Heart left ventricle (tissue), 16 donors: ENCODE measurements at regions not wholly inside any gene's neighbourhood (a gene's known extent, or its start where the extent isn't known, plus 50 kb on each side); places are given as distances from the start of the nearest gene placed in this dataset.

Source experiments
- ATAC-seq, 4 donors: fragments of 200-7000 bp; cut with Tn5 transposase; one replicate each; pipeline ENCODE4 v1.9.1; 2020 to 2022; ENCODE audit warnings: moderate library complexity in 4 of 4, mild to moderate bottlenecking in 3 of 4, moderate number of reproducible peaks in 1 of 4
- DNase-seq, 5 donors: peaks; one replicate each; pipeline ENCODE4 v3.0.0-alpha.2; 2020
- H3K27ac ChIP-seq, 12 donors: fragments of 200-600 bp; sonication (generic) in 4 of 12; one replicate each; pipeline versions ENCODE4 v1.5.0 to v1.8.0; 2016 to 2022; ENCODE audit warnings: mild to moderate bottlenecking in 2 of 12
- H3K27me3 ChIP-seq, 9 donors: fragments of 200-600 bp; sonication (generic) in 2 of 9; one replicate each; pipeline versions ENCODE4 v1.5.1 to v1.8.0; 2016 to 2022; ENCODE audit warnings: mild to moderate bottlenecking in 3 of 9
- H3K36me3 ChIP-seq, 9 donors: fragments of 200-600 bp; sonication (generic) in 2 of 9; one replicate each; pipeline versions ENCODE4 v1.5.0 to v1.8.0; 2018 to 2022; ENCODE audit warnings: mild to moderate bottlenecking in 2 of 9
- H3K4me1 ChIP-seq, 12 donors: fragments of 200-600 bp; sonication (generic) in 4 of 12; one replicate each; pipeline versions ENCODE4 v1.5.0 to v1.8.0; 2016 to 2022; ENCODE audit warnings: mild to moderate bottlenecking in 3 of 12
- H3K4me3 ChIP-seq, 12 donors: fragments of 200-600 bp; sonication (generic) in 4 of 12; one replicate each; pipeline versions ENCODE4 v1.5.0 to v1.8.0; 2017 to 2022; ENCODE audit warnings: mild to moderate bottlenecking in 9 of 12, moderate library complexity in 4 of 12
- H3K9me3 ChIP-seq, 12 donors: fragments of 200-600 bp; sonication (generic) in 4 of 12; one replicate each; pipeline versions ENCODE4 v1.5.0 to v1.8.0; 2016 to 2022; ENCODE audit warnings: mild to moderate bottlenecking in 1 of 12
- POLR2A ChIP-seq, 2 donors: fragments of 450-650 bp; IDR thresholded peaks; one replicate each; pipeline ENCODE4 v1.6.1; 2017; ENCODE audit warnings: antibody characterized with exemption in 2 of 2, mild to moderate bottlenecking in 2 of 2, moderate library complexity in 2 of 2
- WGBS, 4 donors: extraction: QIAGEN DNeasy Blood & Tissue Kit in 2 of 4; methylation state at CpG; one replicate each; pipeline versions ENCODE4 v1.1.5 to v1.1.7; 2013 to 2018; 5-methylcytosine and 5-hydroxymethylcytosine counted together
- intact Hi-C, 10 donors: fragments of 100-400 bp; cut with DNase I; formaldehyde crosslinking; loops; one replicate each; pipeline versions ENCODE4 v1.11.1 to v1.14.2; 2022
- TF ChIP-seq, protein P1 (sequence below), 12 donors: fragments of 200-600 bp; sonication (generic) in 4 of 12; IDR thresholded peaks; one replicate each; pipeline versions ENCODE4 v1.5.0 to v1.8.0; 2018 to 2022; ENCODE audit warnings: antibody characterized with exemption in 12 of 12, mild to moderate bottlenecking in 5 of 12
- donor health status: ischemic (EF 13 %, LVEDD 7.1; RV severe dilation, severe dysfunction).
- donor health status: healthy with polysubstance abuse.
- donor health status: DM: no; HTN: yes; CAD: no.
- donor health status: DM: no; HTN: no; CAD: no.
- donor health status: ischemic (EF 25% LVEDD 6.9; RV normal size, moderate dysfunction).
- donor health status: ischemic (EF 25% LVEDD 5.7; RV mildly dilated, moderate dysfunction).
- donor health status: healthy.
- donor health status: DM: yes; HTN: yes; CAD: no.
- donor health status: ischemic (EF 35%, LVEDD 5.7; RV mildly dilated, moderate dysfunction).
- donor health status: nonischemic (EF 11% LVEDD 7.7; RV severe dilation, severe dysfunction).
- donor health status: DM: yes; HTN: yes; CAD: no.
- donor health status: PGD.
- donor health status: ischemic (EF 29% LVEDD 5.4; RV normal size, mild dysfunction).
- donor health status: nonischemic (EF 23%, LVEDD 6.1; RV moderate dilation, normal function).

DNA sequence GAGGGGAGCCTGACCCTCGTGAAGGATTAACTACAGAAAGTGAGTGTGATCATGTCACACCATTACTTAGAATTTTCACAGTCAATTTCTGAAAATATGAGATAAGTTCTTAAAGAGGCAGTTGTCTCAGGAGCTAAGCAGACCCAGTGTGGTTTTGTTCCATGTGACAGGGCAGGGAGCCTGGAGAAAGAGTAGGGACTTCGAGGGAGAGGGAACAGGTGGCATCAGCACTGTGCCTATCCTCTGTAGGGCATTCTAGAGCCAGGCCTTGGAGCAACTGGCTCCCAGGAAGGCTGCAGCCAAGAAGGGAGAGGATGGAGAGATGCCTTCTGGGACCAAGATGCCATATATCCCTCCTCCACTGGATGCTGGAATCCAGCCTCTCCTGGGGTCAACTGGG, 183.0 kb downstream of the TSHZ3 start:
- no peak for ATAC-seq
- no peak overlapping the region for H3K4me3 ChIP-seq
- 33 to 54% (median 46%) methylated on average over 2 of the region's 2 CpGs for WGBS, 4 donors
- H3K4me1 ChIP-seq, result no peaks in the 10 kb centered on the region
- DNase-seq, result no peak
- H3K9me3 ChIP-seq, result no peaks in the 10 kb centered on the region
- peaks cover 0 to 33% (median 6%) of the 10 kb centered on the region in 9 donors for H3K27me3 ChIP-seq
- no peaks in the 10 kb centered on the region for H3K36me3 ChIP-seq
- no peak overlapping the region for H3K27ac ChIP-seq
- intact Hi-C loops, result no loop called here
- TF ChIP-seq, protein P1, sequence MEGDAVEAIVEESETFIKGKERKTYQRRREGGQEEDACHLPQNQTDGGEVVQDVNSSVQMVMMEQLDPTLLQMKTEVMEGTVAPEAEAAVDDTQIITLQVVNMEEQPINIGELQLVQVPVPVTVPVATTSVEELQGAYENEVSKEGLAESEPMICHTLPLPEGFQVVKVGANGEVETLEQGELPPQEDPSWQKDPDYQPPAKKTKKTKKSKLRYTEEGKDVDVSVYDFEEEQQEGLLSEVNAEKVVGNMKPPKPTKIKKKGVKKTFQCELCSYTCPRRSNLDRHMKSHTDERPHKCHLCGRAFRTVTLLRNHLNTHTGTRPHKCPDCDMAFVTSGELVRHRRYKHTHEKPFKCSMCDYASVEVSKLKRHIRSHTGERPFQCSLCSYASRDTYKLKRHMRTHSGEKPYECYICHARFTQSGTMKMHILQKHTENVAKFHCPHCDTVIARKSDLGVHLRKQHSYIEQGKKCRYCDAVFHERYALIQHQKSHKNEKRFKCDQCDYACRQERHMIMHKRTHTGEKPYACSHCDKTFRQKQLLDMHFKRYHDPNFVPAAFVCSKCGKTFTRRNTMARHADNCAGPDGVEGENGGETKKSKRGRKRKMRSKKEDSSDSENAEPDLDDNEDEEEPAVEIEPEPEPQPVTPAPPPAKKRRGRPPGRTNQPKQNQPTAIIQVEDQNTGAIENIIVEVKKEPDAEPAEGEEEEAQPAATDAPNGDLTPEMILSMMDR (IDR thresholded peaks at IDR 0.05), result no peak
- no peak for TF ChIP-seq POLR2A (IDR thresholded peaks at IDR 0.05)

DNA sequence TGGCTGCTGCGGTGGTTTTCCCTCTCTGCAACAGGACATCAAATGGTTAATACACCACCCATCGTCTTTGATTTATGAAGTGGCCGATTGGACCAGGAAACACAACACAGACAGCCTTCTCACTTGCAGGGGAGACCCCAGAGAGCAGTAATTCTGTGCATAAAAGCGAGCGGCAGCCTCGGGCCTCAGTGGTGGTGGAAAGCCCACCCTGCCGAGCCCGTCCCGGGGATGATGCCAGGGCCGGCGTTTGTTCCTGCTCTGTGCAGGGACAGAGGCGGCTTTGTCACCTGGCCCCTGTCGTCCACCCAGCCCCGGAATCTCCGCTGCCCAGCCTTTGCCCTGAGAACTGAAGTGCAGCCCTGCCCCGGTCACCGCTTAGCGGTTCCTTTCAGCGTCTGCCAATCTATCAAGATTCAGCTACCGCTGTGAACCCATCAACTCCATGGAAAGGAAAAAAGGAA, 184.4 kb downstream of the TSHZ3 start:
- Histone ChIP-seq H3K4me3 (no peak overlapping the region), H3K27ac (no peak overlapping the region), H3K36me3 (no peaks in the 10 kb centered on the region), H3K4me1 (no peaks in the 10 kb centered on the region), H3K27me3 (peaks cover 0 to 33% (median 6%) of the 10 kb centered on the region in 9 donors), H3K9me3 (no peaks in the 10 kb centered on the region)
- 38 to 43% (median 41%) methylated on average over 16 to 20 of the region's 20 CpGs for WGBS, 4 donors
- TF ChIP-seq POLR2A (IDR thresholded peaks at IDR 0.05), result no peak
- TF ChIP-seq, protein P1 (IDR thresholded peaks at IDR 0.05), result no peak
- ATAC-seq (no peak), DNase-seq (no peak)
- intact Hi-C loops, result no loop called here

DNA sequence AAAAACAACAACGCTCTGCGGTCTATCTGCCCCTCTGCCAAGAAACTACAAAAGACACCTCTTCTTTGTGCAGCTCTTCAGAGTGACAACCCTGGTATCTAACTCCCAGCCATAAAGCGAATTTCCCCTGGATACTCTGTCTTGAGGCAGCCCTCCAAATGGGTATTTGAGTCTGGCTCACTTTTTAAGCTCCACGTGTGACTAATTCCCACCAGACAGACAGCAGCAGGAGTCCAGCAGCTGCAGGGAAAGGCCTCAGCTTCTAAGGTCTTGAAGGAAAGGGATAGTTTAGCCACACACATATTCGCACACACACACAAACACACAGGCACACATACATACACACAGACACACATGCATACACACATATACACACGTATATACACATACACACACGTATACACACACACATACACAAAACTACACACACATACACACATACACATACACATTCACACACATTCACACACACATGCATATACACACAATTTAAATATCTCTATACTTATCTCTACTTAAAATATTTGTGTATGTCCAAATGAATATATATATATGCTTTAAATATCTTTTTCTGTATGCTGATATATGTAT, 188.8 kb downstream of the TSHZ3 start:
- Histone ChIP-seq H3K9me3 (no peaks in the 10 kb centered on the region), H3K4me1 (no peaks in the 10 kb centered on the region), H3K27ac (no peak overlapping the region), H3K27me3 (peaks cover 0 to 28% (median 3%) of the 10 kb centered on the region in 9 donors), H3K4me3 (no peak overlapping the region), H3K36me3 (no peaks in the 10 kb centered on the region)
- DNase-seq (no peak), ATAC-seq (no peak)
- TF ChIP-seq, protein P1 (IDR thresholded peaks at IDR 0.05), result no peak
- TF ChIP-seq POLR2A (IDR thresholded peaks at IDR 0.05), result no peak
- WGBS, 4 donors, result 78 to 82% (median 80%) methylated on average over 7 of the region's 7 CpGs
- intact Hi-C loops, result no loop called here

DNA sequence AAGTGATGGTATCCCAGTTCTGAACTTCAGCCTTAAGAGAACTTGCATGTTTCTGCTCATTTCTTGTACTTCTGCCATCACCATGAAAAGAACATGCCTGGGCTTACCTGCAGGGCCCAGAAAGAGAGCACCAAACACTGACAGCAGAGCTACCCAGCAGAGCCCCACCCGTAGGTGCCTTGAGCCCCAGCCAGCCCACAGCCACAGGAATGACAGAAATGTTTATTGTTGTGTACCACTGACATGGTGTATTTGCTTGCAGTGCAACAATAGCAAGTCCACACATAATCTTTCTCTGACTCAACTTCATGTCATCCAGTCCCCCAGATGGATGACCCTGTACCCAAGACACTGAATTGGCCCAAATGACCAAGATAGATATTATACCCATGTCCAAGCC, 195.2 kb downstream of the TSHZ3 start:
- no peaks in the 10 kb centered on the region for H3K27me3 ChIP-seq
- no peak overlapping the region for H3K27ac ChIP-seq
- H3K36me3 ChIP-seq, result no peaks in the 10 kb centered on the region
- ATAC-seq, result no peak
- DNase-seq, result no peak
- H3K4me1 ChIP-seq, result no peaks in the 10 kb centered on the region
- WGBS, 4 donors, result 72 to 78% (median 77%) methylated on average over 1 of the region's 1 CpG
- intact Hi-C loops, result no loop called here
- no peak for TF ChIP-seq POLR2A (IDR thresholded peaks at IDR 0.05)
- no peaks in the 10 kb centered on the region for H3K9me3 ChIP-seq
- H3K4me3 ChIP-seq, result no peak overlapping the region

DNA sequence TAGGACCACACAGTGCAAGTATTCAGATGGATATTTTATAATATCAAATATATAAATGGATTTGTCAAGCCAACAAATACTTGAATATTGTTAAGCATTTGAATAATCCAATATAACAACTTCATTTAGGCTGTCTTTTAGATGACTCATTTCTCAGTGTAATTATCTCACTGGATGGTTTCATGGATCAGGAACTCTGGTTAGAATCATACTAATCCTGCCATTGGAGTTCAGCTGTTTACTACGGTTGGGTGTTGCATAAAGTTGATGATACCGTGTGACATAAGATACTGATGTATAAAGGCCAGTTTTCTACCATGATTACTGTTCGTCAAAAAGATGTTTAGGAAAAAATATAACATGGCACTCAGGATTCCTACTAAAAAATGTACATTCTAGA, 196.3 kb downstream of the TSHZ3 start:
- intact Hi-C loops, result no loop called here
- no peak for ATAC-seq

More for the DNA sequence above, 196.3 kb downstream of the TSHZ3 start:
- H3K27ac ChIP-seq, result no peak overlapping the region
- no peak for TF ChIP-seq POLR2A (IDR thresholded peaks at IDR 0.05)
- TF ChIP-seq, protein P1 (IDR thresholded peaks at IDR 0.05), result no peak
- H3K4me3 ChIP-seq, result no peak overlapping the region
- no peaks in the 10 kb centered on the region for H3K4me1 ChIP-seq
- DNase-seq, result no peak
- whole genome bisulfite sequencing, 4 donors, result 87 to 93% (median 89%) methylated on average over 3 of the region's 3 CpGs
- H3K27me3 ChIP-seq, result peaks cover 0 to 3% (median 0%) of the 10 kb centered on the region in 9 donors
- H3K36me3 ChIP-seq, result no peaks in the 10 kb centered on the region
- no peaks in the 10 kb centered on the region for H3K9me3 ChIP-seq
